GM12872 (cell line): ENCODE measurements at regions not wholly inside any gene's neighbourhood (a gene's known extent, or its start where the extent isn't known, plus 50 kb on each side); places are given as distances from the start of the nearest gene placed in this dataset.

Experiments used
- TF ChIP-seq, protein P1 (sequence below): IDR thresholded peaks from 3 replicates; pipeline ENCODE4 v1.5.1; 2011; ENCODE audit warnings: low read depth, mild to moderate bottlenecking, low read length, moderate library complexity; ENCODE audit not compliant: insufficient read depth

- TF ChIP-seq, protein P1, sequence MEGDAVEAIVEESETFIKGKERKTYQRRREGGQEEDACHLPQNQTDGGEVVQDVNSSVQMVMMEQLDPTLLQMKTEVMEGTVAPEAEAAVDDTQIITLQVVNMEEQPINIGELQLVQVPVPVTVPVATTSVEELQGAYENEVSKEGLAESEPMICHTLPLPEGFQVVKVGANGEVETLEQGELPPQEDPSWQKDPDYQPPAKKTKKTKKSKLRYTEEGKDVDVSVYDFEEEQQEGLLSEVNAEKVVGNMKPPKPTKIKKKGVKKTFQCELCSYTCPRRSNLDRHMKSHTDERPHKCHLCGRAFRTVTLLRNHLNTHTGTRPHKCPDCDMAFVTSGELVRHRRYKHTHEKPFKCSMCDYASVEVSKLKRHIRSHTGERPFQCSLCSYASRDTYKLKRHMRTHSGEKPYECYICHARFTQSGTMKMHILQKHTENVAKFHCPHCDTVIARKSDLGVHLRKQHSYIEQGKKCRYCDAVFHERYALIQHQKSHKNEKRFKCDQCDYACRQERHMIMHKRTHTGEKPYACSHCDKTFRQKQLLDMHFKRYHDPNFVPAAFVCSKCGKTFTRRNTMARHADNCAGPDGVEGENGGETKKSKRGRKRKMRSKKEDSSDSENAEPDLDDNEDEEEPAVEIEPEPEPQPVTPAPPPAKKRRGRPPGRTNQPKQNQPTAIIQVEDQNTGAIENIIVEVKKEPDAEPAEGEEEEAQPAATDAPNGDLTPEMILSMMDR: no peak
Observed at GRCh38 chrX:39556056-39556455, 541.7 kb downstream of the BCOR start.

GRCh38 chrX:39559229-39559628 is 538.5 kb downstream of the BCOR start:
- TF ChIP-seq, protein P1: no peak

GRCh38 chrX:39560271-39560670 is 537.5 kb downstream of the BCOR start:
- TF ChIP-seq, protein P1: no peak

- TF ChIP-seq, protein P1: no peak
Observed at GRCh38 chrX:39563178-39563577, 534.6 kb downstream of the BCOR start.

DNA sequence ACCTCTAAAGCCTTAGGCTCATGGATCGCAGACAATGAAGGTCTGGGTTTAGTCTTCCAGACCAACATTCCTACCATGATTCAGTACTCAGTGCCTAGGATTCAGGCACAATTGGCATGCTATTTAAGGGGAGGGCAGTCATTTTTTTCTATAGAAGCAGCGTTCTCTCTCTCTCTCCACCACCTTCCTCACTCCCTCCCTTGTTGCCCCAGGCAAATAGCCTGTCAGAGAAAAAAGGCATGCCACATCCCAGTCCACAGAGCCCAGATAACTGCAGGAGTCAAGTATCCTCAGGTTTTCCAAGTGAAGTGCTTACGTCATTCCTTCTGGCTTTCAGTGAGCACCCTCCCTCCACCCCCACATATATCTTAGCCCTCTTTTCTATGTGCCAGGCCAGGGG is 533.0 kb downstream of the BCOR start:
- TF ChIP-seq, protein P1: no peak

DNA sequence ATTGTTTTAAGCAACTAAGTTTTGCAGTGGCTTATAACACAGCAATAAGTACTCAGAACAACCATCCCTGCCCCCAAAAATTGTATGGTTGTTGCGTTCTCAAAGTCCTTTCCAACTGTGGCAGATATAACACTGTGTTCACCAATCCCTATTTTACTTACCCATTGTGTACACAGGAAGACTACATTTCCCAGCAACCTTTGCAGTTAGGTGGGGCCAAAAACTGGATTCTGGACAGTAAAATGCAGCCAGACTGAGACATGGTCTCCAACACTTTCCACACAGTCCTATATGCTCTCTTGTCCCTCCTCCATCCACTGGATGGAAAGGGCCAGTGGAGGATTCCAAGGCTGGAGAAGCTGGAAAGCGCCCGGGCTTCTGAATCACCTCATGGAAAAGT is 523.6 kb downstream of the BCOR start:
- TF ChIP-seq, protein P1: no peak

GRCh38 chrX:39576041-39576872 is 521.5 kb downstream of the BCOR start:
- TF ChIP-seq, protein P1: no peak
